HEK293 (cell line): ENCODE measurements at regions not wholly inside any gene's neighbourhood (a gene's known extent, or its start where the extent isn't known, plus 50 kb on each side); places are given as distances from the start of the nearest gene placed in this dataset.

ENCODE experiments used
- CTCF ChIA-PET: fragments of 350-600 bp; formaldehyde crosslinking; extraction: SDS; loops from one replicate; lab custom pipeline; 2021; ENCODE audit warnings: antibody characterized with exemption; lab: Yijun Ruan, JAX
- POLR2A ChIA-PET: fragments of 300-600 bp; formaldehyde crosslinking; extraction: SDS; loops from one replicate; lab custom pipeline; 2020; ENCODE audit warnings: antibody characterized with exemption, inconsistent platforms; lab: Yijun Ruan, JAX
- H3K27ac ChIP-seq: fragments of 200-500 bp; sonication (Bioruptor generic); 2 replicates; pipeline ENCODE4 v1.5.1; 2014; ENCODE audit warnings: low read depth, low read length, control low read depth, inconsistent platforms; ENCODE audit errors: extremely low read depth
- H3K36me3 ChIP-seq, 2 experiments: fragments of 200-500 bp in 1 of 2; sonication (Bioruptor generic) in 1 of 2; 1 replicate in 1 of 2; 2 replicates in 1 of 2; pipeline ENCODE4 v1.5.1; 2014 to 2017; ENCODE audit warnings: inconsistent platforms in 2 of 2, low read length in 2 of 2; ENCODE audit not compliant: control insufficient read depth in 2 of 2, insufficient read depth in 1 of 2
- H3K4me1 ChIP-seq: fragments of 200-500 bp; sonication (Bioruptor generic); 2 replicates; pipeline ENCODE4 v1.5.1; 2014; ENCODE audit warnings: mild to moderate bottlenecking, low read length, inconsistent platforms; ENCODE audit not compliant: control insufficient read depth, insufficient read depth
- H3K4me3 ChIP-seq: 2 replicates; pipeline ENCODE4 v1.5.1; 2011; ENCODE audit warnings: low read depth, mild to moderate bottlenecking, control low read depth, low read length, moderate library complexity
- H3K9me3 ChIP-seq: fragments of 200-500 bp; sonication (Bioruptor generic); 2 replicates; pipeline ENCODE4 v1.5.1; 2014; ENCODE audit warnings: low read depth, low read length, inconsistent platforms; ENCODE audit not compliant: control insufficient read depth, insufficient read depth
- HOXC10 ChIP-seq: sonication (generic); formaldehyde crosslinking; IDR thresholded peaks from 2 replicates; pipeline ENCODE4 v1.8.1; 2023; ENCODE audit warnings: mild to moderate bottlenecking, missing genetic modification reagents
- OVOL3 ChIP-seq: fragments of 450-650 bp; formaldehyde crosslinking; IDR thresholded peaks from 2 replicates; pipeline ENCODE4 v1.5.1; 2016; ENCODE audit warnings: missing biosample characterization, missing genetic modification characterization
- SCRT1 ChIP-seq: fragments of 450-650 bp; formaldehyde crosslinking; IDR thresholded peaks from 2 replicates; pipeline ENCODE4 v1.5.1; 2016; ENCODE audit warnings: missing biosample characterization, missing genetic modification characterization, borderline replicate concordance
- SETDB1 ChIP-seq: IDR thresholded peaks from one replicate; pipeline ENCODE4 v1.6.1; 2017; ENCODE audit warnings: mild to moderate bottlenecking, low read length, moderate library complexity, mixed read lengths; ENCODE audit not compliant: insufficient read length
- YY2 ChIP-seq: fragments of 450-650 bp; formaldehyde crosslinking; IDR thresholded peaks from 2 replicates; pipeline ENCODE4 v1.5.1; 2016; ENCODE audit warnings: missing biosample characterization, missing genetic modification characterization
- ZBTB20 ChIP-seq: fragments of 450-650 bp; formaldehyde crosslinking; IDR thresholded peaks from 2 replicates; pipeline ENCODE4 v1.5.1; 2016; ENCODE audit warnings: missing biosample characterization, missing genetic modification characterization
- ZFP37 ChIP-seq: fragments of 450-650 bp; formaldehyde crosslinking; IDR thresholded peaks from 2 replicates; pipeline ENCODE4 v1.5.1; 2016; ENCODE audit warnings: missing biosample characterization, missing genetic modification characterization
- ZNF140 ChIP-seq: fragments of 450-650 bp; formaldehyde crosslinking; IDR thresholded peaks from 2 replicates; pipeline ENCODE4 v1.5.1; 2016; ENCODE audit warnings: missing biosample characterization, missing genetic modification characterization
- ZNF184 ChIP-seq: fragments of 450-650 bp; IDR thresholded peaks from 2 replicates; pipeline ENCODE4 v1.5.1; 2018; ENCODE audit warnings: missing biosample characterization, mild to moderate bottlenecking, missing genetic modification characterization
- ZNF335 ChIP-seq: fragments of 450-650 bp; formaldehyde crosslinking; conservative IDR thresholded peaks from 2 replicates; pipeline ENCODE4 v1.5.1; 2016; ENCODE audit warnings: missing biosample characterization, missing genetic modification characterization
- ZNF341 ChIP-seq: fragments of 450-650 bp; formaldehyde crosslinking; IDR thresholded peaks from 2 replicates; pipeline ENCODE4; 2016; ENCODE audit warnings: low read depth, missing biosample characterization, missing genetic modification characterization
- ZNF514 ChIP-seq: fragments of 450-650 bp; formaldehyde crosslinking; IDR thresholded peaks from 2 replicates; pipeline ENCODE4 v1.5.1; 2016; ENCODE audit warnings: missing biosample characterization, missing genetic modification characterization
- ZNF518A ChIP-seq: fragments of 450-650 bp; formaldehyde crosslinking; conservative IDR thresholded peaks from 2 replicates; pipeline ENCODE4 v1.5.1; 2016; ENCODE audit warnings: low read depth, missing biosample characterization, missing genetic modification characterization
- ZNF530 ChIP-seq: fragments of 450-650 bp; formaldehyde crosslinking; IDR thresholded peaks from 2 replicates; pipeline ENCODE4 v1.5.1; 2016; ENCODE audit warnings: low read depth, missing biosample characterization, missing genetic modification characterization
- ZNF600 ChIP-seq: fragments of 450-650 bp; formaldehyde crosslinking; IDR thresholded peaks from 2 replicates; pipeline ENCODE4 v1.5.1; 2016; ENCODE audit warnings: missing biosample characterization, missing genetic modification characterization
- ZNF645 ChIP-seq: fragments of 450-650 bp; formaldehyde crosslinking; IDR thresholded peaks from 2 replicates; pipeline ENCODE4; 2016; ENCODE audit warnings: missing biosample characterization, missing genetic modification characterization
- ZNF654 ChIP-seq: fragments of 450-650 bp; formaldehyde crosslinking; IDR thresholded peaks from 2 replicates; pipeline ENCODE4 v1.5.1; 2016; ENCODE audit warnings: low read depth, missing biosample characterization, missing genetic modification characterization
- ZNF701 ChIP-seq: fragments of 450-650 bp; formaldehyde crosslinking; IDR thresholded peaks from 2 replicates; pipeline ENCODE4 v1.5.1; 2016; ENCODE audit warnings: missing biosample characterization, missing genetic modification characterization
- ZNF777 ChIP-seq: fragments of 450-650 bp; formaldehyde crosslinking; IDR thresholded peaks from 2 replicates; pipeline ENCODE4 v1.5.1; 2017; ENCODE audit warnings: missing biosample characterization, missing genetic modification characterization, borderline replicate concordance
- ZSCAN16 ChIP-seq: fragments of 450-650 bp; formaldehyde crosslinking; IDR thresholded peaks from 2 replicates; pipeline ENCODE4 v1.5.1; 2016; ENCODE audit warnings: missing biosample characterization, missing genetic modification characterization
- ZSCAN18 ChIP-seq: fragments of 450-650 bp; formaldehyde crosslinking; IDR thresholded peaks from 2 replicates; pipeline ENCODE4 v1.5.1; 2016; ENCODE audit warnings: missing biosample characterization, missing genetic modification characterization
- TF ChIP-seq, protein P1 (sequence below): fragments of 450-650 bp; formaldehyde crosslinking; IDR thresholded peaks from 2 replicates; pipeline ENCODE4 v1.5.1; 2016; ENCODE audit warnings: missing biosample characterization, missing genetic modification characterization

GRCh38 chr16:27703545-27703944 is 153.6 kb downstream of the KATNIP start:
- TF ChIP-seq, protein P1, sequence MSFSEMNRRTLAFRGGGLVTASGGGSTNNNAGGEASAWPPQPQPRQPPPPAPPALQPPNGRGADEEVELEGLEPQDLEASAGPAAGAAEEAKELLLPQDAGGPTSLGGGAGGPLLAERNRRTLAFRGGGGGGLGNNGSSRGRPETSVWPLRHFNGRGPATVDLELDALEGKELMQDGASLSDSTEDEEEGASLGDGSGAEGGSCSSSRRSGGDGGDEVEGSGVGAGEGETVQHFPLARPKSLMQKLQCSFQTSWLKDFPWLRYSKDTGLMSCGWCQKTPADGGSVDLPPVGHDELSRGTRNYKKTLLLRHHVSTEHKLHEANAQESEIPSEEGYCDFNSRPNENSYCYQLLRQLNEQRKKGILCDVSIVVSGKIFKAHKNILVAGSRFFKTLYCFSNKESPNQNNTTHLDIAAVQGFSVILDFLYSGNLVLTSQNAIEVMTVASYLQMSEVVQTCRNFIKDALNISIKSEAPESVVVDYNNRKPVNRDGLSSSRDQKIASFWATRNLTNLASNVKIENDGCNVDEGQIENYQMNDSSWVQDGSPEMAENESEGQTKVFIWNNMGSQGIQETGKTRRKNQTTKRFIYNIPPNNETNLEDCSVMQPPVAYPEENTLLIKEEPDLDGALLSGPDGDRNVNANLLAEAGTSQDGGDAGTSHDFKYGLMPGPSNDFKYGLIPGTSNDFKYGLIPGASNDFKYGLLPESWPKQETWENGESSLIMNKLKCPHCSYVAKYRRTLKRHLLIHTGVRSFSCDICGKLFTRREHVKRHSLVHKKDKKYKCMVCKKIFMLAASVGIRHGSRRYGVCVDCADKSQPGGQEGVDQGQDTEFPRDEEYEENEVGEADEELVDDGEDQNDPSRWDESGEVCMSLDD (tag by site-specific recombination), result no peak
- TF ChIP-seq ZNF645 (tag by site-specific recombination), result no peak
- TF ChIP-seq ZNF341 (tag by site-specific recombination), result no peak
- no peak for TF ChIP-seq SETDB1
- no peak for TF ChIP-seq OVOL3 (tag by site-specific recombination)
- TF ChIP-seq ZNF518A, result no peak
- TF ChIP-seq ZNF654, result no peak
- no peak for TF ChIP-seq ZNF777 (tag by site-specific recombination)
- Histone ChIP-seq H3K36me3 (peaks cover 0 to 5% of the 10 kb centered on the region in 2 experiments; a peak in 1 of 3 replicates), H3K27ac (no peak overlapping the region), H3K4me3 (no peak overlapping the region), H3K9me3 (no peaks in the 10 kb centered on the region), H3K4me1 (no peaks in the 10 kb centered on the region)
- ChIA-PET POLR2A (no interaction called here), CTCF (interaction anchor here (1.1 kb wide), 1 partner anchor 13 kb away, joined by 3 read pairs; no protein-coding TSS in a partner anchor)

DNA sequence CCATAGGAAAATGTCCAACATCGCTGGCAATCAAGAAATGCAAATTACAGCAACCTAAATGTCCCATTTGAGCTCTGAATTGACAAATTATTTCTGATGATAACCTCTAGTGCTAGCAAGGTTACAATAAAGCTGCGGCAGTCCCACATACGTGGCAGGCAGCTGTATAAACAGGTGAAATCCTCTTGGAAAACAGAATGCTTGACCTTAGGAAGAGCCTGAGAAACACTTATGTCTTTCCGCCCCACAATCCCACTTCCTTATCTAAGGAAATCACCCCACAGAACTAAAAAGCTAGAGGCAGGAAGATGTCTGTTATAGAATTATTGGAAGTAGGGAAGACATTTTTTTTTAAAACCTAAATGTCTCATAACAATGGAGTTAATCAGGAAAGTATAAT is 154.3 kb downstream of the KATNIP start:
- TF ChIP-seq ZBTB20, result no peak
- TF ChIP-seq SCRT1 (tag by site-specific recombination), result no peak
- H3K4me3 ChIP-seq, result no peak overlapping the region
- ChIA-PET POLR2A (no interaction called here), CTCF (interaction anchor here (1.1 kb wide), 1 partner anchor 13 kb away, joined by 3 read pairs; no protein-coding TSS in a partner anchor)
- no peak overlapping the region for H3K27ac ChIP-seq
- H3K9me3 ChIP-seq, result no peaks in the 10 kb centered on the region
- no peaks in the 10 kb centered on the region for H3K4me1 ChIP-seq
- H3K36me3 ChIP-seq, result peaks cover 0 to 8% of the 10 kb centered on the region in 2 experiments; a peak in 2 of 3 replicates

DNA sequence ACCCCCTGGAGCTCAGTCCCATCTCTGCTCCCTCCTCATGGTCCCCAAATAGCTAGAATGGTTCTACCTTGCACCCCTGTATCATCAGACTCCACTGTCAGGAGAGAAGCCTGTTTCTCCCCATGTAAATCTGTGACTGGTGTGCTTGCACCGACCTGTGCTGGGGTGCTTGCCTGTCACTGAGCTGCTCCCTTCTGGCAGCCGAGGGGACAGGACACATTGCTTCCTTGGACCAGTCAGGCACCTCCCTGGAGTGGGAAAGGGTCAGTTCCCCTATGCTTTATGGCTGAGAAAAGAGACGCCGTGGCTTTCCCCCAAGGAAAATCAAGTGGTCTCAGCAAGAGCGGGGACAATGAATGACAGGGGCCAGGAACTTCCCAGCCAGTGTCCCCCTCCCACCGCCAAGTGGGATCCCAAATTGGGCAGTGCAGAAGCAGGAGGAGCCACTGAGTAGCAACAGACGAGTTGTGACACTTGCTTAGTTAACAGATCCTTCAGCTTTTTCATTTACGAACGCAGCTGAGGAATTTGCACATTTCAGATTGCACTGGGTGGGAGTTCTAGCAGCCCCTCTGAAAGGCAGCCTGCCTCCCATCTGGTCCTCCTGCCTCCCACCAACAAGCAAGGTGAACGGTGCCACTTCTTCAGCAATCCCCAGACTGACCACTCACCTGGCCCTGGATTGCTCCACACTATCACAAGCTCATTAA is 156.4 kb downstream of the KATNIP start:
- Histone ChIP-seq H3K27ac (no peak overlapping the region), H3K36me3 (peaks cover 0 to 4% of the 10 kb centered on the region in 2 experiments; a peak in 2 of 3 replicates), H3K9me3 (no peaks in the 10 kb centered on the region), H3K4me3 (no peak overlapping the region), H3K4me1 (no peaks in the 10 kb centered on the region)
- ChIA-PET POLR2A (no interaction called here), CTCF (interaction anchor here (1.3 kb wide), 1 partner anchor 8 kb away, joined by 4 read pairs; no protein-coding TSS in a partner anchor)
- TF ChIP-seq ZNF140 (no peak), HOXC10 (CRISPR knock-in tag) (no peak), ZSCAN16 (tag by site-specific recombination) (no peak), ZNF701 (tag by site-specific recombination) (no peak), ZNF600 (tag by site-specific recombination) (no peak), YY2 (tag by site-specific recombination) (no peak), ZNF514 (tag by site-specific recombination) (no peak), ZNF654 (no peak), ZNF335 (tag by site-specific recombination) (no peak), ZNF184 (tag by site-specific recombination) (no peak), ZNF530 (tag by site-specific recombination) (no peak), ZFP37 (tag by site-specific recombination) (no peak), ZSCAN18 (no peak)
